ENCODE measurements at regions not wholly inside any gene's neighbourhood (a gene's known extent, or its start where the extent isn't known, plus 50 kb on each side); places are given as distances from the start of the nearest gene placed in this dataset.

DNA sequence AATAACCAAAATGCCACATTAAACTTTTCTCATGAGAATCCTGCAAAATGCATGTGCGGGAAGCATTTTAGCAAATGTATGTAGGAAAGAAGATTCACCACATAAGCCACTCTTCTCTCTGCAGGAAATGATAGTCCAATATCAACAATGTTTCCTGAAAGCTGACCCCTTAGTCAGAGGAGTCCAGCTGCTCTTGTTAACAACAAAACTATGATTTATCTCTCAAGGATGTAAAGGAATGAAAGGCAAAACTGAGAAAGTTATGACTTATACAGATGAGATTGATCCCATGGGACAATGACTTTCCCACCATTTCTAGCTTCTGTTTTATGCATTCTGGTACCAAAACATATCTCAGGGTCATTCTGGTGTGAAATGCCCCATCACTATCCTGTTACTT, 125.0 kb upstream of the EDNRA start:
- DNase-seq (ENCODE audit: low spot score) = no peak

DNA sequence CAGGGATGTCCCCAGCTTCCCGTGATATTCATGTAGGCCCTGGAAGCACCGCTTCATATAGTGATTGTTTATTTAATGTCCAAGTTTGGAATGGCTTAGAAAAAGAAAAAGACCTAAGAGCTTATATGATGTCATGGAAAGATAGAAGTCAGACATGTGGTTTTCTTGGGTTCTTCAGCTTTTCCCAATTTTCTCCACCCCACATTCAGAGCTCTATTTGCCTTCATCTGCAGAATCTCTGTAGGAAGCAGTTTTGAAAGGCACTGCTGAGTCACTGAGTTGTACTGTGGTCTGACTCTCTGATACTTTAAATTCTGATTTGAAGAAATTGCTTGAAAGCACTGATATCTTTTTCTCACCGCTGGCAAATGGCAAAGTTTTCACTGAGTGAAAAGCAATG, 120.6 kb upstream of the EDNRA start:
- DNase-seq (ENCODE audit: low spot score) = no peak

DNA sequence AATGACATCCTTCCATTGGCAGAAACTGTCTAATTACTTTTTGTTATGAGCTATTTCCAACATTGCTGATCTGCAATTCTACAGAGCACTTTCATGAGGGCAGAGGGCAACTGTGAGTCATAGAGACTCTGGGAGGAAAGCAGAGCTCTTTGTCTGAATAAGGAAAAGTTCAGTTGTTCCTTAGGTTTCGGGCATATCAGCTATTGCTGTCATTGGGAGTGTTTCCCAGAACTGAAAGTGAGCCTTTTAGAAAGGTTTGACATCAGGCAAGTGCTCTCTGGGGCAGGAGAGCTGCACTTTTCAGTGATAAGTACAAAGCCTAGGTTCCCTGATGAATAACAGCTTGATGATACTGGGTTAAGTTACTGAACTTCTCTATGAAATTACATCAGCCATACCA, 119.2 kb upstream of the EDNRA start:
- no peak for DNase-seq (ENCODE audit: low spot score)

DNA sequence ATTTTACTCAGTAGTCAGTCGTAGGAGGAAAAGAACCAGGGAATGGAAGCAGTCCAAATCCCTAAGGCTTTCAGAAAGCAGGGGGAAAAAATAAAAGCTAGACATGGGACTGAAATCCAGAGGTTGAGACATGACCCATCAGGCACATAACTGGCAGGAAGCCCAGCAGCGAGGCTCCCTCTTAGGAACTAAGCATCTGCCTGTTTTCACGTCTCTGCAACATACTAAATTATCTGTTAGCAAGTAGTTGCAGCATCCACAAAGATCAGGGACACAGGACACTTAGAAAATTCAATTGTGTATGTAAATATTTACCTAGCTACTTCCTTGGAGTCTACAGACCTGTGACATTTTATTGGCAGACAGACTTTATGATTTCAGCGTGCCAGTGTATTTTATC, 118.0 kb upstream of the EDNRA start:
- no peak for DNase-seq (ENCODE audit: low spot score)

- DNase-seq (ENCODE audit: low spot score) = no peak
Observed at GRCh38 chr4:147363514-147363913, 117.4 kb upstream of the EDNRA start.

DNA sequence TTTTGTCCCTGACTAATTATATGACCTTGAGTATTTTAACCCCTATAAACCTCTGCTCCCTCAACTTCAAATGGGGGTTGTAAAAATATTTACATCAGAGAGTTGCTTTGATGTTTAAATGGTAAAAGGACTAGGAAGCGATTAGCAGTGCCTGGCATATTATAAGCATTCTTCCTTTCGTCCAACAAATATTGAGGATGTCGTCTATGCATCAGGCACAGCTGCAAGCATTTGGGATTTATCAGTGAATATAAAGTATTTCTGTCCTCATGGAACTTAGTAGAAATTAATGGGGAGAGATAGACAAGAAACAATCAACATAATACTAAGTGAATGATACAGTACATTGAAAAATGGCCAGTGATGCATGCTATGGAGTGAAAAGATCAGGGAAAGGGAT, 115.5 kb upstream of the EDNRA start:
- DNase-seq (ENCODE audit: low spot score) = no peak

GRCh38 chr4:147366164-147366563, 114.7 kb upstream of the EDNRA start:
- no peak for DNase-seq (ENCODE audit: low spot score)

GRCh38 chr4:147367891-147368290, 113.0 kb upstream of the EDNRA start:
- no peak for DNase-seq (ENCODE audit: low spot score)

GRCh38 chr4:147368948-147369347, 111.9 kb upstream of the EDNRA start:
- DNase-seq (ENCODE audit: low spot score) = no peak

GRCh38 chr4:147370473-147370872, 110.4 kb upstream of the EDNRA start:
- DNase-seq (ENCODE audit: low spot score) = no peak

DNA sequence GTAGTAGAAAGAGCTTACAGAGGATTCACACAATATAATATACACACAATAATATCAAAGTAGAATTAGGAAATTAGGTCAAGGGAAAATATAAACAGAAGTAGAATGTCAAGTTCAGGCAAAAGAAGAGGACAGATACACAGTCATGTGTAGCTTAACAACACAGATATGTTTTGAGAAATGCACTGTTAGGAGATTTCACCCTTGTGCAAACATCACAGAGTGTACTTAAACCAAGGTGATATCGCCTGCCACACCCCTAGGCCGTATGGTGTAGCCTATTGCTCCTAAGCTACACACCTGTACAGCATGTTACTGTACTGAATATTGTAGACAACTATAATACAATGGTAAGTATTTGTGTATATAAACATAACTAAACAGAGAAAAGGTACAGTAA, 110.0 kb upstream of the EDNRA start:
- no peak for DNase-seq (ENCODE audit: low spot score)

DNA sequence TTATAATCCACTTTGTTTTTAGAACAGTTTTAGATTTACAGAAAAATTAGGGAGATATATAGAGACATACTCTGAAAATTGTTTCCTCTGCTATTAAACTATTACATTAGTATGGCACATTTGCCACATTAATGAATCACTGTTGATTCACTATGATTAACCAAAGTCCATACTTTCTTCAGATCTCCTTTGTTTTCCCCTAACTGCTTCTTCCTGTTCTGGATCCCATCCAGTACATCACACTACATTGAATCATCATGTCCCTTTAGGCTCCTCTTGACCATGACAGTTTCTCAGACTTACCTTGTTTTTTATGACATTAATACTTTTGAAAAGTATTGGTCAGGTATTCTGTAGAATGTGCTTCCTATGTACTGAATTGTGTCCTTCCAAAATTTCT, 109.2 kb upstream of the EDNRA start:
- DNase-seq (ENCODE audit: low spot score) = no peak

DNA sequence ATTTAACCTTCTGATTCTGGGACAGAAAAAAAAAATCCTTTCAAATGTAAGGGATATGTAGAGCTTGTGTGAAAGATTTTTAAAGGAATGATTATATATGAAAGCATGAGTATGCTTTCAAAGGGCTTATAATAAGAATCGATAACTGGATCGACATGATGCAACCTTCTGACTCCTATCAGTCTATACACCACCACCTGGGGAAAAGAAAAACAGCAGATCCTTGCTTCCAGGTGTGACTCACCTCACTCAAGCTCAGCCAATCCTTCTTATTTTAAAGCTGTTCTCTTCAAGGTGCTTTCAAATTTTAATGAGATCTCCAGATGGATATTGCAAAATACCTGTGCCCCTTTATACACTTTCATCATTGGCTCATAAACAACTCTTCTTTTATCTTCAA, 102.1 kb upstream of the EDNRA start:
- no peak for DNase-seq (ENCODE audit: low spot score)

DNA sequence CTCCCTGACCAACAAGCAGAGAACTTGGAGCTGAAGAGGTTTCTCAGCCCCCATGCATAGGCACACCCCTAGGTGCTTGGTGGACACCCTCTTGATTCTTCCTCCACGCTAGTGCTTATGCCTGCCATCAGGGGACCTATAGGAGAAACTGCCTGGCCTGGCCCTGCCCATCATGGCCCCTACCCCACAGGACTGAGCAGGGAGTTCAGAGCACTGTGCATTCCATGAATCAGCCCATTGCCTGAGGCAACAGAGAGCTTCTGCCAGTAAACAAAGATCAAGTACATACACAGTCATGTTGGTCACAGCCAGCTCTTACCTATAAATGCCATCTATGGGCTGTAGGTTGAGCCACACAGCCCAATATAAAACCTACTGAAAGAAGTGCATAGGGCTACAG, 99.1 kb upstream of the EDNRA start:
- DNase-seq (ENCODE audit: low spot score) = no peak

DNA sequence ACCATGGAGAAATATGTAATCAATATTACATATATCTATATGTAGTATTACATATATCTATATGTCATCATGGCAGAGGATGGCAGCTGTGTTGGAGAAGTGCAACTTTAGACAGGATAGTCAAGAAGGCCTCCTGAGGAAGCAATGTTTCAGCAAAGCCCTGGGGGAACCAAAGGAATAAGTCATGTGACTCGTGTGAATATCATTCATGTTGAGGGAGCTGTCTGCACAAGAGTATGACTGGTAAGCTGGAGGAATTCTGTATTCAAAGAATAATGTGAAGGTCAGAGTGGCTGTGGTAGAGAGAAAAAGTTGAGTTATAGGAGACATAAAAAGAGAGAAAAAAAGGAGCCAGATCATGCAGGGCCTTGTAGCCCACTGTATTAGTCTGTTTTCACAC, 92.9 kb upstream of the EDNRA start:
- DNase-seq (ENCODE audit: low spot score) = no peak

GRCh38 chr4:147396105-147396504, 84.8 kb upstream of the EDNRA start:
- DNase-seq (ENCODE audit: low spot score) = no peak

GRCh38 chr4:147398556-147398955, 82.3 kb upstream of the EDNRA start:
- no peak for DNase-seq (ENCODE audit: low spot score)

GRCh38 chr4:147400721-147401120, 80.2 kb upstream of the EDNRA start:
- DNase-seq (ENCODE audit: low spot score) = no peak

DNA sequence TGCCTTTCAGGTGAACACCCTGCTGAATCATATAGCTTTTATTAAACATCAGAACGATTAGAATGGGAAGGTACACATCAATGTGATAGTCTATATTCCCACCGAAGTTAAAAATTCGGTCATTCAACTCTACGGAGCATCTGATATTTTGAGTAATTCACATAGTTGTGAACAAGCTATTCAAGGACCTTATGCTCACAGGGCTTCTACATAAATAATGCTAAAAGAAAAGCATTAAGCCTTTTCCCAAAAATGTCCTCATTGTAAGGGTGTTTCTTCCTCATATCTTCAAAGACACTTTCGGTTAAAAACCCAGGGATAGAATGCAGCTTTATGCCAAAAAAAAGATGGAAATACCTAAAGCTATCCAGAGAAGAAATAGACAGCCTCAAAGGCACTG, 79.7 kb upstream of the EDNRA start:
- no peak for DNase-seq (ENCODE audit: low spot score)

- DNase-seq (ENCODE audit: low spot score) = no peak
Observed at GRCh38 chr4:147407261-147408045, 73.4 kb upstream of the EDNRA start.

DNA sequence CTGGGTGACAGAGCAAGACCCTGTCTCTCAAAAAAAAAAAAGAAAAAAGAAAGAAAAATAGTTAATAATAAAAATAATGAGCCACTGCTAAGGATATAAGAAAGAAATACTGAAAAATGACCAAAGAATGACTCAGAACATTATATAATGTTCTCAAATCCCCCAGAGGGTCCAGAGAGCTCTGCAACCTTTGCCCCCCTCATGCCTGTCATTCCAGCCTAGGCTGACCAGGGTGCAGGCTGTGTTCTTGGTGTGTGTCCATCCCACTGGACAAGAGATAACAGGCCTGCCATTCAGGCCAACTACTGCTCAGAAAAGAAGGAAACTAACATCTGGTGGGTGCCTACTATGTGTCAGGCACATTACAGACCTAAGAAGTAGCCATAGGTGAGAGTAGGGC, 72.7 kb upstream of the EDNRA start:
- DNase-seq (ENCODE audit: low spot score) = no peak

DNA sequence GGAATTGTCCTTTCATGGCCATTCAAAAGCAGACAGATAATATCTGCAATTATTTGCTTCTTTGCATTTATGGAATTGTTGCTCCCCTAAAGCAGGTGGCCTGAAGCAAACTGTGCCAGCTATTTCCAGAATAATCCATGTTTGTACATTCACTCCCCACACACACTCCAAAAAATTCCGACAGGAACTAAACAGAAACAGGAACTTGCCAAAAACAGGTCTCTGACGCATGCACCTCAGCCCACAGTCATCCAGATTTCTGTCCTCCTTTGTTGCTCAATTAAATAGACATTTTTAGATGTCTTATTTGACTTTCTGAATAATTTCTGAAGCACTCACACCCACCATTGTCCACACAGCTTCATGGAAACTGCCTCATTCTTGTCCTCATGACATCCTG, 71.5 kb upstream of the EDNRA start:
- DNase-seq (ENCODE audit: low spot score) = no peak

GRCh38 chr4:147418226-147418625, 62.7 kb upstream of the EDNRA start:
- no peak for DNase-seq (ENCODE audit: low spot score)

- DNase-seq (ENCODE audit: low spot score) = no peak
Observed at GRCh38 chr4:147421456-147421855, 59.4 kb upstream of the EDNRA start.

GRCh38 chr4:147423229-147423628, 57.7 kb upstream of the EDNRA start:
- DNase-seq (ENCODE audit: low spot score) = no peak

Data from CD4-positive, alpha-beta T cell treated with Interleukin-6 at 100 ng/mL for 8 hours (primary cell).